Uterus (tissue), 3 donors: ENCODE measurements at regions not wholly inside any gene's neighbourhood (a gene's known extent, or its start where the extent isn't known, plus 50 kb on each side); places are given as distances from the start of the nearest gene placed in this dataset.
A peak's percentile ranks its signal among the peaks of the same experiment; 100 is the strongest.

ENCODE experiments used
- DNase-seq, 2 donors: peaks; one replicate each; pipeline ENCODE4 v3.0.0-alpha.2; 2019 to 2020
- H3K27ac ChIP-seq, 2 donors: fragments of 200-600 bp; sonication (generic); 1 replicate in 1 of 2; 2 replicates in 1 of 2; pipeline ENCODE4 v1.5.1; 2016 to 2018
- H3K27me3 ChIP-seq, 2 donors: fragments of 200-600 bp; sonication (generic); one replicate each; pipeline ENCODE4 v1.5.1; 2018 to 2019; ENCODE audit warnings: control low read depth in 1 of 2
- H3K36me3 ChIP-seq, 2 donors: fragments of 200-600 bp; sonication (generic); one replicate each; pipeline ENCODE4 v1.5.1; 2019; ENCODE audit warnings: control low read depth in 1 of 2
- H3K4me1 ChIP-seq, 2 donors: fragments of 200-600 bp; sonication (generic); one replicate each; pipeline ENCODE4 v1.5.1; 2018 to 2019; ENCODE audit warnings: control low read depth in 1 of 2
- H3K4me3 ChIP-seq, 2 donors: fragments of 200-600 bp; sonication (generic); 1 replicate in 1 of 2; 2 replicates in 1 of 2; pipeline ENCODE4 v1.5.1; 2018 to 2019; ENCODE audit warnings: mild to moderate bottlenecking in 1 of 2
- H3K9me3 ChIP-seq, 2 donors: fragments of 200-600 bp; sonication (generic); one replicate each; pipeline ENCODE4 v1.5.1; 2019; ENCODE audit warnings: control low read depth in 1 of 2
- CTCF ChIP-seq, 4 experiments: fragments of 200-600 bp in 2 of 4; fragments of 450-650 bp in 2 of 4; sonication (generic) in 2 of 4; IDR thresholded peaks; one replicate each; pipeline ENCODE4 v1.5.1; 2016 to 2019; ENCODE audit warnings: antibody characterized with exemption in 4 of 4, mild to moderate bottlenecking in 2 of 4, moderate library complexity in 1 of 4
- POLR2A ChIP-seq, 2 donors: fragments of 450-650 bp; IDR thresholded peaks; one replicate each; pipeline ENCODE4 v1.6.1; 2016; ENCODE audit warnings: antibody characterized with exemption in 2 of 2, mild to moderate bottlenecking in 1 of 2, moderate library complexity in 1 of 2
- intact Hi-C: fragments of 100-400 bp; cut with DNase I; formaldehyde crosslinking; loops from one replicate; pipeline ENCODE4 v1.15.1; 2023; ENCODE audit warnings: low total_unique reads
- donor health status: DM: yes; HTN: yes; CAD: no.

- no peak for DNase-seq
- Histone ChIP-seq H3K4me3 (no peak overlapping the region), H3K9me3 (no peaks in the 10 kb centered on the region), H3K36me3 (no peaks in the 10 kb centered on the region), H3K27me3 (no peaks in the 10 kb centered on the region), H3K4me1 (no peaks in the 10 kb centered on the region), H3K27ac (no peak overlapping the region)
- intact Hi-C loops, result no loop called here
- TF ChIP-seq CTCF (IDR thresholded peaks at IDR 0.05) (no peak), POLR2A (IDR thresholded peaks at IDR 0.05) (no peak)
Observed at GRCh38 chr6:132907231-132907630, 92.9 kb downstream of the RPS12 start.

- TF ChIP-seq POLR2A (IDR thresholded peaks at IDR 0.05), result no peak
- TF ChIP-seq CTCF (IDR thresholded peaks at IDR 0.05), result no peak
- H3K36me3 ChIP-seq, result no peaks in the 10 kb centered on the region
- H3K4me3 ChIP-seq, result no peak overlapping the region
- H3K9me3 ChIP-seq, result no peaks in the 10 kb centered on the region
- no peaks in the 10 kb centered on the region for H3K27me3 ChIP-seq
- intact Hi-C loops, result no loop called here
- no peaks in the 10 kb centered on the region for H3K4me1 ChIP-seq
- H3K27ac ChIP-seq, result no peak overlapping the region
- no peak for DNase-seq
Observed at GRCh38 chr6:132907914-132908313, 93.5 kb downstream of the RPS12 start.

- H3K27ac ChIP-seq, result no peak overlapping the region
- H3K4me3 ChIP-seq, result no peak overlapping the region
- no peaks in the 10 kb centered on the region for H3K9me3 ChIP-seq
- no peaks in the 10 kb centered on the region for H3K36me3 ChIP-seq
- no peak for DNase-seq
- H3K4me1 ChIP-seq, result no peaks in the 10 kb centered on the region
- TF ChIP-seq CTCF (IDR thresholded peaks at IDR 0.05) (no peak), POLR2A (IDR thresholded peaks at IDR 0.05) (no peak)
- intact Hi-C loops, result no loop called here
- H3K27me3 ChIP-seq, result no peaks in the 10 kb centered on the region
Observed at GRCh38 chr6:132909742-132910141, 95.4 kb downstream of the RPS12 start.

GRCh38 chr6:132910759-132911158, 96.4 kb downstream of the RPS12 start:
- Histone ChIP-seq H3K27me3 (no peaks in the 10 kb centered on the region), H3K27ac (no peak overlapping the region), H3K4me3 (no peak overlapping the region), H3K4me1 (no peaks in the 10 kb centered on the region), H3K9me3 (no peaks in the 10 kb centered on the region), H3K36me3 (no peaks in the 10 kb centered on the region)
- intact Hi-C loops, result no loop called here
- no peak for DNase-seq
- no peak for TF ChIP-seq POLR2A (IDR thresholded peaks at IDR 0.05)
- no peak for TF ChIP-seq CTCF (IDR thresholded peaks at IDR 0.05)

- Histone ChIP-seq H3K4me1 (no peaks in the 10 kb centered on the region), H3K27me3 (no peaks in the 10 kb centered on the region), H3K36me3 (no peaks in the 10 kb centered on the region), H3K4me3 (no peak overlapping the region), H3K9me3 (no peaks in the 10 kb centered on the region), H3K27ac (peak overlapping the region in 1 of 2 donors; percentile 20)
- TF ChIP-seq POLR2A (IDR thresholded peaks at IDR 0.05), result no peak
- TF ChIP-seq CTCF (IDR thresholded peaks at IDR 0.05), result no peak
- intact Hi-C loops, result no loop called here
- peak; percentile 61 to 81 for DNase-seq
Observed at GRCh38 chr6:132919045-132919860, 104.9 kb downstream of the RPS12 start.
